B cell (primary cell): ENCODE measurements at regions not wholly inside any gene's neighbourhood (a gene's known extent, or its start where the extent isn't known, plus 50 kb on each side); places are given as distances from the start of the nearest gene placed in this dataset.

ENCODE experiments used
- ATAC-seq: fragments of 200-7000 bp; cut with Tn5 transposase; one replicate; pipeline ENCODE4 v1.10.0; 2021; ENCODE audit warnings: low read depth, mild to moderate bottlenecking, moderate number of reproducible peaks, moderate library complexity
- CTCF ChIA-PET: fragments of 350-600 bp; sonication (Branson Sonifier 250); formaldehyde crosslinking; loops from one replicate; lab custom pipeline; 2021; ENCODE audit warnings: antibody characterized with exemption, inconsistent platforms; lab: Charles Lee
- POLR2A ChIA-PET: fragments of 350-600 bp; sonication (Branson Sonifier 250); formaldehyde crosslinking; loops from one replicate; lab custom pipeline; 2021; ENCODE audit warnings: antibody characterized with exemption; lab: Charles Lee
- DNase-seq: peaks from one replicate; pipeline ENCODE4 v3.0.0; 2013
- H2AFZ ChIP-seq: 2 replicates; pipeline ENCODE4 v1.6.1; 2012; ENCODE audit warnings: mild to moderate bottlenecking, low read depth, low read length; ENCODE audit not compliant: insufficient read depth, poor library complexity, severe bottlenecking
- H3K27ac ChIP-seq, 2 donors: 1 replicate in 1 of 2; 2 replicates in 1 of 2; pipeline ENCODE4 v1.5.1; 2012 to 2013; ENCODE audit warnings: low read length in 2 of 2, mild to moderate bottlenecking in 2 of 2, moderate library complexity in 1 of 2
- H3K27me3 ChIP-seq, 4 experiments: fragments of 200-600 bp in 1 of 4; sonication (generic) in 1 of 4; replicated peaks in 1 of 4; 1 replicate in 2 of 4; 2 replicates in 2 of 4; pipeline versions ENCODE4 v1.6.1 to v1.7.0; 2013 to 2016; ENCODE audit warnings: low read length in 3 of 4, mild to moderate bottlenecking in 2 of 4, mixed read lengths in 1 of 4, moderate library complexity in 1 of 4; ENCODE audit not compliant: insufficient read depth in 4 of 4, control insufficient read depth in 3 of 4; ENCODE audit errors: control extremely low read depth in 1 of 4
- H3K36me3 ChIP-seq, 2 experiments: replicated peaks in 1 of 2; 1 replicate in 1 of 2; 2 replicates in 1 of 2; pipeline versions ENCODE4 v1.6.1 to v1.7.1; 2013; ENCODE audit warnings: low read length in 1 of 2; ENCODE audit not compliant: insufficient read depth in 2 of 2, control insufficient read depth in 1 of 2; ENCODE audit errors: control extremely low read depth in 1 of 2, extremely low read depth in 1 of 2
- H3K4me1 ChIP-seq, 2 donors: fragments of 200-600 bp in 1 of 2; sonication (generic) in 1 of 2; 1 replicate in 1 of 2; 2 replicates in 1 of 2; pipeline versions ENCODE4 v1.5.1 to v1.6.1; 2013 to 2017; ENCODE audit warnings: low read length in 2 of 2; ENCODE audit not compliant: control insufficient read depth in 2 of 2, insufficient read depth in 2 of 2
- H3K4me2 ChIP-seq: replicated peaks from 2 replicates; pipeline ENCODE3; 2012; ENCODE audit warnings: mild to moderate bottlenecking, low read depth, low read length; ENCODE audit not compliant: poor library complexity, severe bottlenecking
- H3K4me3 ChIP-seq, 5 experiments: fragments of 200-600 bp in 1 of 5; sonication (generic) in 1 of 5; 1 replicate in 3 of 5; 2 replicates in 2 of 5; pipeline versions ENCODE4 v1.5.1 to v1.7.0; 2011 to 2016; ENCODE audit warnings: low read length in 4 of 5, mild to moderate bottlenecking in 4 of 5, low read depth in 2 of 5, control low read depth in 1 of 5, moderate library complexity in 1 of 5; ENCODE audit not compliant: insufficient read depth in 1 of 5; ENCODE audit errors: control extremely low read depth in 1 of 5, extremely low read depth in 1 of 5
- H3K79me2 ChIP-seq: fragments of 200-600 bp; sonication (generic); one replicate; pipeline ENCODE4 v1.6.0; 2016; ENCODE audit warnings: low read length; ENCODE audit not compliant: control insufficient read depth, insufficient read depth
- H3K9ac ChIP-seq: fragments of 200-600 bp; sonication (generic); 2 replicates; pipeline ENCODE4 v1.6.1; 2017; ENCODE audit warnings: mild to moderate bottlenecking, low read length, moderate library complexity
- H3K9me3 ChIP-seq, 3 donors: one replicate each; pipeline versions ENCODE4 v1.6.1 to v1.7.1; 2013; ENCODE audit warnings: low read length in 2 of 3; ENCODE audit not compliant: control insufficient read depth in 2 of 3, insufficient read depth in 1 of 3; ENCODE audit errors: control extremely low read depth in 1 of 3
- H4K20me1 ChIP-seq: 2 replicates; pipeline ENCODE4 v1.6.0; 2012; ENCODE audit warnings: mild to moderate bottlenecking, low read length; ENCODE audit not compliant: insufficient read depth, control insufficient read depth, poor library complexity, severe bottlenecking
- H3K27ac Mint-ChIP-seq: one replicate; pipeline ENCODE4 v1.8.0; 2021; ENCODE audit warnings: mixed read lengths
- H3K27me3 Mint-ChIP-seq: one replicate; pipeline ENCODE4 v1.8.0; 2021; ENCODE audit warnings: mixed read lengths
- H3K4me1 Mint-ChIP-seq: one replicate; pipeline ENCODE4 v1.8.0; 2021; ENCODE audit warnings: mixed read lengths
- H3K4me3 Mint-ChIP-seq: one replicate; pipeline ENCODE4 v1.8.0; 2021; ENCODE audit warnings: mixed read lengths
- H3K9me3 Mint-ChIP-seq: one replicate; pipeline ENCODE4 v1.8.0; 2022; ENCODE audit warnings: mixed read lengths; ENCODE audit not compliant: insufficient read depth
- CTCF ChIP-seq: fragments of 200-600 bp; IDR thresholded peaks from one replicate; pipeline ENCODE4 v1.8.0; 2022; ENCODE audit warnings: antibody characterized with exemption, mild to moderate bottlenecking
- EZH2 ChIP-seq: IDR thresholded peaks from 2 replicates; pipeline ENCODE4 v1.6.1; 2012; ENCODE audit warnings: borderline replicate concordance, low read depth, mild to moderate bottlenecking, moderate library complexity, low read length; ENCODE audit not compliant: insufficient read depth, poor library complexity, severe bottlenecking
- WGBS: methylation state at CpG from one replicate; pipeline ENCODE4 v1.1.5; 2013; ENCODE audit warnings: missing lambda C conversion rate; ENCODE audit not compliant: insufficient coverage; 5-methylcytosine and 5-hydroxymethylcytosine counted together
- intact Hi-C: fragments of 100-400 bp; cut with micrococcal nuclease; formaldehyde crosslinking; loops from one replicate; pipeline ENCODE4 v1.10.0; 2022

GRCh38 chr5:74407701-74408100 is 232.8 kb downstream of the ENC1 start:
- ATAC-seq (no peak), DNase-seq (no peak)
- Histone ChIP-seq H3K4me3 (no peak overlapping the region), H3K27me3 (peaks cover 0 to 4% (median 0%) of the 10 kb centered on the region in 4 experiments), H3K27ac (no peak overlapping the region), H4K20me1 (no peaks in the 10 kb centered on the region), H2AFZ (no peak overlapping the region), H3K9ac (no peak overlapping the region), H3K4me1 (no peaks in the 10 kb centered on the region), H3K36me3 (no peaks in the 10 kb centered on the region), H3K4me2 (no peak overlapping the region), H3K9me3 (no peaks in the 10 kb centered on the region), H3K79me2 (no peaks in the 10 kb centered on the region)
- Mint-ChIP-seq H3K4me1 (no peaks in the 10 kb centered on the region), H3K4me3 (no peak overlapping the region), H3K27ac (no peak overlapping the region), H3K27me3 (peaks cover 21% of the 10 kb centered on the region), H3K9me3 (no peaks in the 10 kb centered on the region)
- CTCF ChIA-PET, result interaction anchor here (0.6 kb wide), 1 partner anchor 78 kb away, joined by 3 read pairs; no protein-coding TSS in a partner anchor
- TF ChIP-seq CTCF, result no peak
- TF ChIP-seq EZH2, result no peak
- POLR2A ChIA-PET, result no interaction called here
- no CpG with 5 or more reads among the region's 1 CpG for WGBS
- intact Hi-C loops, result loop anchor here (10.0 kb wide), 1 partner anchor 503 kb away; no protein-coding TSS in a partner anchor

GRCh38 chr5:74406844-74407243 is 233.7 kb downstream of the ENC1 start:
- TF ChIP-seq EZH2 (no peak), CTCF (no peak)
- no peaks in the 10 kb centered on the region for H3K9me3 Mint-ChIP-seq
- WGBS, result 96% methylated on average over 3 of the region's 3 CpGs
- Histone ChIP-seq H2AFZ (no peak overlapping the region), H3K36me3 (no peaks in the 10 kb centered on the region), H4K20me1 (no peaks in the 10 kb centered on the region), H3K27me3 (peaks cover 0 to 4% (median 0%) of the 10 kb centered on the region in 4 experiments), H3K79me2 (no peaks in the 10 kb centered on the region), H3K27ac (no peak overlapping the region), H3K4me3 (no peak overlapping the region), H3K4me2 (no peak overlapping the region), H3K4me1 (no peaks in the 10 kb centered on the region), H3K9ac (no peak overlapping the region), H3K9me3 (no peaks in the 10 kb centered on the region)
- DNase-seq (no peak), ATAC-seq (no peak)
- no peak overlapping the region for H3K27ac Mint-ChIP-seq
- intact Hi-C loops, result loop anchor here (10.0 kb wide), 1 partner anchor 502 kb away; no protein-coding TSS in a partner anchor
- no peak overlapping the region for H3K4me3 Mint-ChIP-seq
- POLR2A ChIA-PET, result no interaction called here
- CTCF ChIA-PET, result interaction anchor here (0.6 to 1.1 kb wide), 2 partner anchors 9 to 77 kb away, joined by 3 read pairs; no protein-coding TSS in a partner anchor
- H3K27me3 Mint-ChIP-seq, result peaks cover 19% of the 10 kb centered on the region
- H3K4me1 Mint-ChIP-seq, result no peaks in the 10 kb centered on the region
